Right cardiac atrium (tissue), 5 donors: ENCODE measurements at regions not wholly inside any gene's neighbourhood (a gene's known extent, or its start where the extent isn't known, plus 50 kb on each side); places are given as distances from the start of the nearest gene placed in this dataset.

Experiments
- ATAC-seq, 2 donors: fragments of 200-7000 bp; cut with Tn5 transposase; one replicate each; pipeline versions ENCODE4 v1.8.0 to v1.9.1; 2020; ENCODE audit warnings: moderate library complexity in 2 of 2, mild to moderate bottlenecking in 1 of 2
- DNase-seq, 3 donors: peaks; one replicate each; pipeline ENCODE4 v3.0.0-alpha.2; 2020
- H3K27ac ChIP-seq: one replicate; pipeline ENCODE4 v1.5.1; 2013; ENCODE audit warnings: mild to moderate bottlenecking, low read length, control low read depth, moderate library complexity
- H3K27me3 ChIP-seq: one replicate; pipeline ENCODE4 v1.6.1; 2013; ENCODE audit not compliant: control insufficient read depth, insufficient read depth
- H3K4me1 ChIP-seq: one replicate; pipeline ENCODE4 v1.6.1; 2013; ENCODE audit warnings: low read length; ENCODE audit not compliant: control insufficient read depth, insufficient read depth
- H3K4me3 ChIP-seq: one replicate; pipeline ENCODE4 v1.5.1; 2013; ENCODE audit warnings: low read length, control low read depth
- H3K9me3 ChIP-seq: one replicate; pipeline ENCODE4 v1.6.1; 2013; ENCODE audit warnings: low read length; ENCODE audit not compliant: control insufficient read depth
- WGBS: extraction: QIAGEN DNeasy Blood & Tissue Kit; methylation state at CpG from one replicate; pipeline ENCODE4 v1.1.7; 2013; 5-methylcytosine and 5-hydroxymethylcytosine counted together
- intact Hi-C, 4 donors: fragments of 100-400 bp; cut with DNase I; formaldehyde crosslinking; loops; one replicate each; pipeline versions ENCODE4 v1.11.0 to v1.14.0; 2022 to 2023
- donor health status: healthy with polysubstance abuse.
- donor health status: DM: no; HTN: yes; CAD: no.
- donor health status: DM: no; HTN: no; CAD: no.
- donor health status: DM: no; HTN: yes; CAD: no; lungs with severe emphysema.
- donor health status: DM: yes; HTN: yes; CAD: no.

DNA sequence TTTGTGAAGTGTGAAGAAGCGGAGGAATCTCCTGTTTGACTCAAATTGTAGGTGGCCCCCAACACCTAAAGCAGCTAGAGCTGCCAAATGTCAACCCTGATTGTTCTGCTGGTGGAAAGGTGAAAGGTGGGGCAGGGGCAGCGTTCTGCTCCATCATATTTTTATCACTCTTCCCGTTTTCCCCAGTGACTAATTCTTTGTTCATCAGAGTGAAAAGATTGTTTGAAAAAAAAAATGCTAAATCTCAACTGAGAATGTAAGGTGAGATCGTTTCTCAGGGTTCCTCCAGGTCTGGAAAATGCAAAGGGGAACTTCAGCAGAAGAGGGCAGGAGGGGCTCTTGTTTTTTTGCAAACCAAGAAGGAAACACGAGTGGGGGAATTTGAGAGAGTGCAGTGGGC lies 137.7 kb downstream of the MN1 start:
- intact Hi-C loops, result loop anchor here in 1 of 4 donors (10.0 kb wide), 1 partner anchor 131 kb away; no protein-coding TSS in a partner anchor
- 60% methylated on average over 5 of the region's 5 CpGs for WGBS

GRCh38 chr22:27666272-27666997 lies 135.1 kb downstream of the MN1 start:
- intact Hi-C loops, result loop anchor here in 1 of 4 donors (10.0 kb wide), 1 partner anchor 128 kb away; no protein-coding TSS in a partner anchor
- ATAC-seq (no peak), DNase-seq (no peak)
- Histone ChIP-seq H3K4me1 (peaks cover 22% of the 10 kb centered on the region), H3K9me3 (no peaks in the 10 kb centered on the region), H3K27ac (no peak overlapping the region), H3K27me3 (no peaks in the 10 kb centered on the region), H3K4me3 (no peak overlapping the region)
- WGBS, result 86% methylated on average over 4 of the region's 4 CpGs

More for the DNA sequence above, 137.7 kb downstream of the MN1 start:
- Histone ChIP-seq H3K27ac (peak overlapping the region; percentile 55), H3K4me1 (peaks cover 11% of the 10 kb centered on the region), H3K27me3 (no peaks in the 10 kb centered on the region), H3K4me3 (no peak overlapping the region), H3K9me3 (no peaks in the 10 kb centered on the region)
- ATAC-seq, result no peak
- no peak for DNase-seq

DNA sequence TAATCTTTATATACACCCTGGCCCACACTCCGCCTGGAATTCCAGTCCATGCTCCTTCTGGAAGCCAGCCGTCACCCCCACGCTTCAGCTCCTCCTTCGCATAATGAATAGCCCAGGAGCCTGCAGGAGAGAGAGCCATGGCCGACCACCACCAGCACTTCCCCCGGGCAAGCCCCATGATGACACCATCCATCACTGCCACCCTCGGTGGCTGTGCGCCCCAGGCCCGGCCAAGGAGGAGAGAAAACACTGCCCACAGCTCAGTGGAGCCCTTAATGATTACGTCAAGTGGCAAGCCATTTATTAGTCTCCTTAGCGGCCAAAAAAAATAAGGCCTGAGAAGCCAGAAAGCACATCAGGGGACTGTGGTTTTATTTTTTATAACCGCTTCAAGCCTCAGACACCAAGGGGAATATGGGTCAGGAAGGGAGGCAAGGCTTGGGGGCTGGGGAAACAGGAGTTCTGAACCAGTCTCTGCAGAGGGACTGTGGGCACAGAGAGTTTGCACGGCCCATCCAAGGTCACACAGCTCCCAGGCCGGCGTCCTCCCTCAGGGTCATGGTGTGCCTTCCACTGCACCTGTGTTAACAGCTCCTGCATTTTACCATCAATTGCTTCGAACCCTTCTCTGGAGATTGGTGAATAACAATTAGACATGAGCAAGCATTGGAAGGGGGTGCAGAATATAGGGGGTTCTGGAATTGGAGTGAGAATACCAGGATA lies 134.3 kb downstream of the MN1 start:
- Histone ChIP-seq H3K9me3 (no peaks in the 10 kb centered on the region), H3K27ac (peak overlapping the region; percentile 19), H3K4me3 (no peak overlapping the region), H3K27me3 (no peaks in the 10 kb centered on the region), H3K4me1 (peaks cover 21% of the 10 kb centered on the region)
- ATAC-seq, result peak in 1 of 2 donors; percentile 30
- peak; percentile 54 to 85 (median 80) for DNase-seq
- WGBS, result 38% methylated on average over 16 of the region's 16 CpGs
- intact Hi-C loops, result loop anchor here in 1 of 4 donors (10.0 kb wide), 1 partner anchor 128 kb away; no protein-coding TSS in a partner anchor

DNA sequence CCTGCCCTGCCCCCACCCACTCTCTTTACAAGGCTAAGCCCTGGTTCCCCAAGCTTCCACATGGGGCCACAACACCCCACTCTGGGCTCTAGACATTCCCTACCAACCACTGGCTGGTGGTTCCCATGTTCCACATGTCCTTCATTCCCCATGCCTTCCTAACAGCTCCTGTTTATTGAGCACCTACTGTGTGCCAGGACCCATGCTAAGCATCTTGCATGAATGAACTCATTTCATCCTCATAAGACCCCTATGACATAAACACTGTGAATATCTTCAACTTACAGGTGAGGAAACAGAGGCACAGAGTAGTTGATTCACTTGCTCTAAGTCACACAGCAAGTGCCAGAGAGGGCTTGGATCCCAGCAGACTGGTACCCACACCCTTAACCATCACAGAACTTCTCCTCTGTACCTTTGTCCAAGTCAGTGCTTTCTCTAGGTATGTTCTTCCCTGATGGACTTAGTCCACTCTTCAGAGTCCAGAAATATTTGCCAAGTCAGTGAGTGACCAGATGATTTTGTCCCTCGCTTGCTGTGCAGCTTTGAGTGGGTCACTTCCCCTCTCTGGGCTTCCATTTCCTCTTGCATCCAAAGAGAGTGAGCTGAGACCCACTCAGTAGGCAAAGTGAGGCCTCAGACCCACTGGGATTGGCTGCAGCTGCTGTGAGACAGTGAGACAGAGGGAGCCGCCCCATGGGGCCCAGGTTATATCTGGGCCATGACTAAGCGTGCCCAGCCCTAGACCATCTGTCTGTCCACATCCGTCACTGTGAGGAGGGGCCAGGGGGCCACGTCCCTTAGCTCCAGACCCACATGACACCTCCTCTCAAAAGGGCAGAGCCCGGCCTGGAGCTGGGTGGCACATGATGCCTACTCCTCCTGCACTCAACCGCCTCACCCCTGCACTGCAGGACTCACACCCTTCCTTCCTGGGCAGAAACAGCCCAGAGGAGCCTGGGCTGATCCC lies 132.4 kb downstream of the MN1 start:
- ATAC-seq, result peak; percentile 86 to 93
- 36% methylated on average over 7 of the region's 7 CpGs for WGBS

GRCh38 chr22:27669798-27670599 lies 131.6 kb downstream of the MN1 start:
- no peaks in the 10 kb centered on the region for H3K9me3 ChIP-seq
- no peak overlapping the region for H3K4me3 ChIP-seq
- ATAC-seq (peak in 1 of 2 donors; percentile 38), DNase-seq (peak in 2 of 3 donors; percentile 61 to 62)
- H3K4me1 ChIP-seq, result peaks cover 14% of the 10 kb centered on the region
- WGBS, result 45% methylated on average over 13 of the region's 13 CpGs
- H3K27me3 ChIP-seq, result no peaks in the 10 kb centered on the region
- H3K27ac ChIP-seq, result peak overlapping the region; percentile 66
- intact Hi-C loops, result loop anchor here in 2 of 4 donors (10.0 kb wide), 1 partner anchor 125 kb away; no protein-coding TSS in a partner anchor

More for the DNA sequence above, 132.4 kb downstream of the MN1 start:
- H3K9me3 ChIP-seq, result no peaks in the 10 kb centered on the region
- peak; percentile 85 to 90 (median 87) for DNase-seq
- no peak overlapping the region for H3K4me3 ChIP-seq
- peak overlapping the region; percentile 66 for H3K27ac ChIP-seq
- intact Hi-C loops, result loop anchor here in 1 of 4 donors (10.0 kb wide), 1 partner anchor 126 kb away; no protein-coding TSS in a partner anchor
- peaks cover 14% of the 10 kb centered on the region for H3K4me1 ChIP-seq
- no peaks in the 10 kb centered on the region for H3K27me3 ChIP-seq

- intact Hi-C loops, result loop anchor here in 1 of 4 donors (10.0 kb wide), 1 partner anchor 124 kb away; no protein-coding TSS in a partner anchor
- Histone ChIP-seq H3K9me3 (no peaks in the 10 kb centered on the region), H3K4me1 (peaks cover 14% of the 10 kb centered on the region), H3K27me3 (no peaks in the 10 kb centered on the region), H3K4me3 (no peak overlapping the region), H3K27ac (peak overlapping the region; percentile 82)
- DNase-seq (peak; percentile 73 to 90 (median 86)), ATAC-seq (peak; percentile 60 to 66)
- WGBS, result 22% methylated on average over 16 of the region's 16 CpGs
Observed at GRCh38 chr22:27670701-27671412, 130.7 kb downstream of the MN1 start.

DNA sequence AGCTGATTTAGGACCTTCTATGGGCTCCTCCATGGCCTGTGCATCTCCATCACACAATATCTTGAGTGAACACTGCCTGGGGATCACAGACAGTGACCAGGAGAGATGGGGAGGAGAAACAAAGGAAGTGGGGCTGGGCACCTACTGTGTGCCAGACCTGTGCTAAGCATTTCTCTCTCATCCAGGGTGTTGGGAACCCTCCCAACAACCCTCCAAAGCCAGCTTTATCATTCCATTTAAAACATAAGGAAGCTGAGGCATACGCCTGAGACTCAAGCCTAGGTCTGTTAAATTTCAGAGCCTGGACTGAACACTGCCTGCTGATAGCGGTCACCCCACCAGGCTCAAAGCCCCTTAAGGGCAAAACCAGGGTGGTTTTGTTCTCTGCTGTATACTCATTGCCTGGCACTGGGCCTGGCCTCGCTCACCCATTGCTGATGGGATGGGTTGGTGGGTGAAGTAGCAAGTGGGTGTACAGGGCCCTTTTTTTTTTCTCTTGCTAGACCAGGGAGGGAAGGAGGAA lies 130.1 kb downstream of the MN1 start:
- Histone ChIP-seq H3K9me3 (no peaks in the 10 kb centered on the region), H3K4me3 (no peak overlapping the region), H3K27me3 (no peaks in the 10 kb centered on the region), H3K27ac (peak overlapping the region; percentile 82), H3K4me1 (peaks cover 14% of the 10 kb centered on the region)
- ATAC-seq (no peak), DNase-seq (no peak)
- 94% methylated on average over 3 of the region's 3 CpGs for WGBS
- intact Hi-C loops, result loop anchor here in 1 of 4 donors (10.0 kb wide), 1 partner anchor 123 kb away; no protein-coding TSS in a partner anchor

DNA sequence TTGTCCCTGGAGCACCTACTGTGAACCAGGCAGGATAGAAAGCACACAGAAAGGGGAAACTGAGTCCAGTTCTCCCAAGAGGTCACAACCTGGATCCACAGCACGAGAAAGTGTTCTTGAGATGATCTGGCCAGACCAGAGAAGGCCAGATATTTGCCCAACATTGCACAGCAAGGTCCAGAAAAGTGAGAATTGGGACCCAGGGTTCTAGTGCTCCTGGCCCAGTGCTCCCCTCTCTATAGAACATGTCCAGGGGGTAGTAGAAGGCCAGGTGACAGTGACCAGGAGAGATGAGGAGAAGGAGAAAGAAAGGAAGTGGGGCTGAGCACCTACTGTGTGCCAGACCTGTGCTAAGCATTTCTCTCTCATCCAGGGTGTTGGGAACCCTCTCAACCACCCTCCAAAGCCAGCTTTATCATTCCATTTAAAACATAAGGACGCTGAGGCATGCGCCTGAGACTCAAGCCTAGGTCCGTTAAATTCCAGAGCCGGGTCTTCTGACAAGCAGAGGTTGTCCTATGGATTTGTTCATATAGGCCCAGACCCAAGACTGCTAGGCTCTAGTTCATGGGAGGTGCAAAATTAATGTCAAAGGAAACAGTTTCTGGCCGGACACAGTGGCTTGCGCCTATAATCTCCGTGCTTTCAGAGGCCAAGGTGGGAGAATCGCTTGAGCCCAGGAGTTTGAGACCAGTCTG lies 128.7 kb downstream of the MN1 start:
- H3K27me3 ChIP-seq, result no peaks in the 10 kb centered on the region
- no peak for ATAC-seq
- 94% methylated on average over 9 of the region's 9 CpGs for WGBS
- no peak overlapping the region for H3K27ac ChIP-seq
- intact Hi-C loops, result loop anchor here in 1 of 4 donors (10.0 kb wide), 1 partner anchor 122 kb away; no protein-coding TSS in a partner anchor
- H3K9me3 ChIP-seq, result no peaks in the 10 kb centered on the region
- no peak for DNase-seq
- H3K4me1 ChIP-seq, result peaks cover 14% of the 10 kb centered on the region
- no peak overlapping the region for H3K4me3 ChIP-seq
